ENCODE measurements at regions not wholly inside any gene's neighbourhood (a gene's known extent, or its start where the extent isn't known, plus 50 kb on each side); places are given as distances from the start of the nearest gene placed in this dataset.

- Histone ChIP-seq H3K4me3 (ENCODE audit: control extremely low read depth in 1 of 5, extremely low read depth in 1 of 5, insufficient read depth in 1 of 5, low read depth in 2 of 5, low read length in 4 of 5) (no peak overlapping the region), H3K4me1 (ENCODE audit: control insufficient read depth in 2 of 2, insufficient read depth in 2 of 2, low read length in 2 of 2) (peaks cover 0 to 5% of the 10 kb centered on the region in 2 donors), H3K9ac (ENCODE audit: low read length) (no peak overlapping the region), H3K36me3 (replicated peaks in 1 of 2; ENCODE audit: control extremely low read depth in 1 of 2, control insufficient read depth in 1 of 2, extremely low read depth in 1 of 2, insufficient read depth in 2 of 2, low read length in 1 of 2) (no peaks in the 10 kb centered on the region), H4K20me1 (ENCODE audit: control insufficient read depth, insufficient read depth, low read length, poor library complexity, severe bottlenecking) (no peaks in the 10 kb centered on the region), H3K79me2 (ENCODE audit: control insufficient read depth, insufficient read depth, low read length) (no peaks in the 10 kb centered on the region), H3K27ac (ENCODE audit: low read length in 2 of 2) (no peak overlapping the region), H3K9me3 (ENCODE audit: control extremely low read depth in 1 of 3, control insufficient read depth in 2 of 3, insufficient read depth in 1 of 3, low read length in 2 of 3) (peaks cover 0 to 16% (median 0%) of the 10 kb centered on the region in 3 donors), H3K27me3 (replicated peaks in 1 of 4; ENCODE audit: control extremely low read depth in 1 of 4, control insufficient read depth in 3 of 4, insufficient read depth in 4 of 4, low read length in 3 of 4) (peaks cover 0 to 18% (median 3%) of the 10 kb centered on the region in 4 experiments), H2AFZ (ENCODE audit: insufficient read depth, low read depth, low read length, poor library complexity, severe bottlenecking) (no peak overlapping the region), H3K4me2 (replicated peaks; ENCODE audit: low read depth, low read length, poor library complexity, severe bottlenecking) (peak overlapping the region; percentile 0)
- WGBS (ENCODE audit: insufficient coverage): 87% methylated on average over 28 of the region's 29 CpGs
- peaks cover 12% of the 10 kb centered on the region for H3K27me3 Mint-ChIP-seq
- no peak for DNase-seq
- TF ChIP-seq, protein P1, sequence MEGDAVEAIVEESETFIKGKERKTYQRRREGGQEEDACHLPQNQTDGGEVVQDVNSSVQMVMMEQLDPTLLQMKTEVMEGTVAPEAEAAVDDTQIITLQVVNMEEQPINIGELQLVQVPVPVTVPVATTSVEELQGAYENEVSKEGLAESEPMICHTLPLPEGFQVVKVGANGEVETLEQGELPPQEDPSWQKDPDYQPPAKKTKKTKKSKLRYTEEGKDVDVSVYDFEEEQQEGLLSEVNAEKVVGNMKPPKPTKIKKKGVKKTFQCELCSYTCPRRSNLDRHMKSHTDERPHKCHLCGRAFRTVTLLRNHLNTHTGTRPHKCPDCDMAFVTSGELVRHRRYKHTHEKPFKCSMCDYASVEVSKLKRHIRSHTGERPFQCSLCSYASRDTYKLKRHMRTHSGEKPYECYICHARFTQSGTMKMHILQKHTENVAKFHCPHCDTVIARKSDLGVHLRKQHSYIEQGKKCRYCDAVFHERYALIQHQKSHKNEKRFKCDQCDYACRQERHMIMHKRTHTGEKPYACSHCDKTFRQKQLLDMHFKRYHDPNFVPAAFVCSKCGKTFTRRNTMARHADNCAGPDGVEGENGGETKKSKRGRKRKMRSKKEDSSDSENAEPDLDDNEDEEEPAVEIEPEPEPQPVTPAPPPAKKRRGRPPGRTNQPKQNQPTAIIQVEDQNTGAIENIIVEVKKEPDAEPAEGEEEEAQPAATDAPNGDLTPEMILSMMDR (IDR thresholded peaks at IDR 0.05): no peak
- TF ChIP-seq EZH2 (IDR thresholded peaks at IDR 0.05; ENCODE audit: borderline replicate concordance, insufficient read depth, low read depth, low read length, poor library complexity, severe bottlenecking): no peak
- no peaks in the 10 kb centered on the region for H3K9me3 Mint-ChIP-seq (ENCODE audit: insufficient read depth)
- ATAC-seq (ENCODE audit: low read depth): no peak
- no peak overlapping the region for H3K4me3 Mint-ChIP-seq
- CTCF ChIA-PET: interaction anchor here (1.0 kb wide), 1 partner anchor 385 kb away, joined by 4 read pairs; no protein-coding TSS in a partner anchor
- H3K27ac Mint-ChIP-seq: no peak overlapping the region
- POLR2A ChIA-PET: no interaction called here
- intact Hi-C loops (cut with micrococcal nuclease): loop anchor here (5.0 kb wide), 1 partner anchor 380 kb away; no protein-coding TSS in a partner anchor
- H3K4me1 Mint-ChIP-seq: no peaks in the 10 kb centered on the region
Observed at GRCh38 chr4:1512051-1512737, 106.0 kb upstream of the NKX1-1 start.

GRCh38 chr4:1511441-1512041 is 105.3 kb upstream of the NKX1-1 start:
- no peak overlapping the region for H3K4me3 Mint-ChIP-seq
- H4K20me1 ChIP-seq (ENCODE audit: control insufficient read depth, insufficient read depth, low read length, poor library complexity, severe bottlenecking): no peaks in the 10 kb centered on the region
- no peaks in the 10 kb centered on the region for H3K36me3 ChIP-seq (replicated peaks in 1 of 2; ENCODE audit: control extremely low read depth in 1 of 2, control insufficient read depth in 1 of 2, extremely low read depth in 1 of 2, insufficient read depth in 2 of 2, low read length in 1 of 2)
- DNase-seq (no peak), ATAC-seq (ENCODE audit: low read depth) (no peak)
- H3K27me3 Mint-ChIP-seq: peaks cover 10% of the 10 kb centered on the region
- H3K27ac Mint-ChIP-seq: no peak overlapping the region
- no peak for TF ChIP-seq EZH2 (IDR thresholded peaks at IDR 0.05; ENCODE audit: borderline replicate concordance, insufficient read depth, low read depth, low read length, poor library complexity, severe bottlenecking)
- TF ChIP-seq, protein P1 (IDR thresholded peaks at IDR 0.05): no peak
- no peaks in the 10 kb centered on the region for H3K4me1 Mint-ChIP-seq
- no peaks in the 10 kb centered on the region for H3K9me3 Mint-ChIP-seq (ENCODE audit: insufficient read depth)
- no peak overlapping the region for H3K4me3 ChIP-seq (ENCODE audit: control extremely low read depth in 1 of 5, extremely low read depth in 1 of 5, insufficient read depth in 1 of 5, low read depth in 2 of 5, low read length in 4 of 5)
- WGBS (ENCODE audit: insufficient coverage): 94% methylated on average over 22 of the region's 22 CpGs
- H3K9me3 ChIP-seq (ENCODE audit: control extremely low read depth in 1 of 3, control insufficient read depth in 2 of 3, insufficient read depth in 1 of 3, low read length in 2 of 3): peaks cover 0 to 16% (median 0%) of the 10 kb centered on the region in 3 donors
- no peak overlapping the region for H3K27ac ChIP-seq (ENCODE audit: low read length in 2 of 2)
- H3K27me3 ChIP-seq (replicated peaks in 1 of 4; ENCODE audit: control extremely low read depth in 1 of 4, control insufficient read depth in 3 of 4, insufficient read depth in 4 of 4, low read length in 3 of 4): peaks cover 0 to 18% (median 3%) of the 10 kb centered on the region in 4 experiments
- H3K4me2 ChIP-seq (replicated peaks; ENCODE audit: low read depth, low read length, poor library complexity, severe bottlenecking): peak overlapping the region; percentile 0
- ChIA-PET CTCF (no interaction called here), POLR2A (no interaction called here)
- H2AFZ ChIP-seq (ENCODE audit: insufficient read depth, low read depth, low read length, poor library complexity, severe bottlenecking): no peak overlapping the region
- peaks cover 0 to 5% of the 10 kb centered on the region in 2 donors for H3K4me1 ChIP-seq (ENCODE audit: control insufficient read depth in 2 of 2, insufficient read depth in 2 of 2, low read length in 2 of 2)
- intact Hi-C loops (cut with micrococcal nuclease): loop anchor here (5.0 kb wide), 1 partner anchor 379 kb away; no protein-coding TSS in a partner anchor
- H3K79me2 ChIP-seq (ENCODE audit: control insufficient read depth, insufficient read depth, low read length): no peaks in the 10 kb centered on the region
- H3K9ac ChIP-seq (ENCODE audit: low read length): no peak overlapping the region
